ENCODE measurements at regions not wholly inside any gene's neighbourhood (a gene's known extent, or its start where the extent isn't known, plus 50 kb on each side); places are given as distances from the start of the nearest gene placed in this dataset.

- no peak for DNase-seq
Measured at GRCh38 chr10:78531088-78531487, 497.4 kb downstream of the RPS24 start.

DNA sequence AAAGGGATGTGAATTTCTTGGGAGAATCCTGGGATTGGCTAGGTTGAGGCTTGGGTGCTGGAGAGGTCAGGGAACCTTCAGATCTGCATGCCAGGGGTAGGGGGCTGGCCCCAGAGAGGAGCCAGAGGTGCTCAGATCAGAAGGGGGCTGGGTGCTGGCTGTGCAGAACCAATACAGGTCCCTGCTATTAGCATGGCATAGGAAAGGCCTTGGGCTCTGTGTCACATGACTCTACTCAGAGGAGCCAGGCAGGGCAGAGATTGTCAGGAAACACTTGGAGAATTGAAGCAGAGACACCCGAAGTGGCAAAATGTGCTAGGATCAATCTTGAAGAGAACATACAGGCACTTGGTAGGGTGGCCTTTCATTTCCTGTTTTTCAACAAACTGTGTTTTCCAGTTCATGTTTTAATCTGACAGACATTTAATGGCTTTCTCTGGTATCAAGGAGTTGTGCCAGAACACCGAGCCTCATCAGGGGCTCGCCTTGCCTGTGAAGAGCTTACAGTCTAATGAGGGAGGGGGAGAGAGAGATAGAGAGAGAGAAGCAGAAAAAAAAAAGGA lies 498.9 kb downstream of the RPS24 start:
- no peak for DNase-seq

- DNase-seq = no peak
Measured at GRCh38 chr10:78533098-78533497, 499.4 kb downstream of the RPS24 start.

- DNase-seq = no peak
Measured at GRCh38 chr10:78533776-78534175, 500.1 kb downstream of the RPS24 start.

- no peak for DNase-seq
Measured at GRCh38 chr10:78535716-78536218, 502.1 kb downstream of the RPS24 start.

DNA sequence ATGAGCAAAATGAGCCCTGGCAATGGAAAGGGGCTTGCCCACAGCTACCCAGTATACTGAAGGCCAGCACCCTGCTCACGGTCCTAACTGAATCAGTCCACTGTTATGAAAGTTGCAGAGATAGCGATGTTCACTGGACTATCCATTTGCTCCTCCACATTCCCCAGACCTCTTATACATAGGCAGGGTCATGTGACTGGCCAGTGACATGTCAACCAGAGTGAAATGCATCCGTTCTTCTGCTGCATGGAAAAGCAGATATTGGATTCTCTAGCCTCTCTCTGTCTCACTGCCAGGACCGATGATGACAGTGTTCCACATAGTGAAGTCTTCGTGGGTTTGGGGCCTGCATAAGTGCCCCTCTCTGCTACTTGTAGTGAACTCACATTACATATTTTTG lies 503.4 kb downstream of the RPS24 start:
- DNase-seq = no peak

DNA sequence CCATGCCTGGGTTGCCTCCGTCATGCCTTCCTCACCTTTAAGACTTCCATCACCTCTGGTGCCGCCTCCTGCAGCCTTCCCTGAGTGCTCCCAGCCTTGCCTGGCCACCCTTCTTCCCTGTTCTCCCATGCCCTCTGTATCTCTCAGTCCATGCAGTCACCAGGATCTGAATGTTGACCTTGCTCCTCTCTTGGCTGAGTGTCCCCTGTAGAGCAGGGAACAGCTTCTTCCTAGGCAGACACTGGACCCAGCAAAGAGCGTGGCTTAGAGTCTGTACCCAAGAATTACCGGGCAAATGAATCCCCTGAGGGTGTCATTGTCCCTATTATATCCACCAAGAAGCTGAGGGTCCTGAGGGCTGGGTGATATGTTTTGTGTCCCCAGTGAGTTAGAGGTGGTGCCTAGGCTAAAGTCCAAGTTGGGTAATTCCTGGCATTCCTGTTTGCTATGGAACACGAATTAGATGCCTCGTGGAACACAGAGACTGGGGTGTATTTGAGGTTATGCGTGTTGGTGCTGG lies 505.6 kb downstream of the RPS24 start:
- no peak for DNase-seq

DNA sequence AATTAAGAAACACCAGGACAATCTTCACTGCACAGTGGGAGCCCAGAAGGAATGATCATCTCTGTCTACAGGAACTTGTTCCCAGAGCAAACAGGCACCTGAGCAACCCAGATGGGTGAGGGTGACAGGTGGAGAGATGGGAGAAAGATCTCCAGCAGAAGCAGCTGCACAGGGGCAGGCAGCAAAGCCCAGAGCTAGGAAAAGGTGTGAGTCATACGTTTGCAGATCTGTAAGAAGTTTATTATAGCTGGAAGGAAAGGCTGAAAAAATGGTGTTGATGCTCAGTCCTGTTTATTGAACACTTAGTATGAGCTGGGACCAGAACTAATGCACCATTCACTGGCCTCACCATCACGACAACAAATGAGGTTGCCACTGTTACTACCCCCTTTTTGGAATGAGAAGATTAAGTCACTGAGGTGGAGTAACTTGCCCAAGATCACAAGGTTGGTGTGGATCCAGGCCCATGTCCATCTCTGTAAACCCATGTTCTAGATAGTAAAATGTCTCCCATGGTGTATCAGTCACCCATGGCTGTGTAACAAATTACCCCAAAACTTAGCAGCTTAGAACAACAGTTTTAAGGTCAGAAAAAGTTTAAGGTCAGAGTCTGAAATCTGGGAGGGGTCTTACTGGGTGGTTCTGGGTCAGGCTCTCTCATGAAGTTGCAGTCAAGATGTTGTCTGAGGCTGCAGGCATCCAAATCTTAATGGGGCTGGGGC lies 506.9 kb downstream of the RPS24 start:
- no peak for DNase-seq

DNA sequence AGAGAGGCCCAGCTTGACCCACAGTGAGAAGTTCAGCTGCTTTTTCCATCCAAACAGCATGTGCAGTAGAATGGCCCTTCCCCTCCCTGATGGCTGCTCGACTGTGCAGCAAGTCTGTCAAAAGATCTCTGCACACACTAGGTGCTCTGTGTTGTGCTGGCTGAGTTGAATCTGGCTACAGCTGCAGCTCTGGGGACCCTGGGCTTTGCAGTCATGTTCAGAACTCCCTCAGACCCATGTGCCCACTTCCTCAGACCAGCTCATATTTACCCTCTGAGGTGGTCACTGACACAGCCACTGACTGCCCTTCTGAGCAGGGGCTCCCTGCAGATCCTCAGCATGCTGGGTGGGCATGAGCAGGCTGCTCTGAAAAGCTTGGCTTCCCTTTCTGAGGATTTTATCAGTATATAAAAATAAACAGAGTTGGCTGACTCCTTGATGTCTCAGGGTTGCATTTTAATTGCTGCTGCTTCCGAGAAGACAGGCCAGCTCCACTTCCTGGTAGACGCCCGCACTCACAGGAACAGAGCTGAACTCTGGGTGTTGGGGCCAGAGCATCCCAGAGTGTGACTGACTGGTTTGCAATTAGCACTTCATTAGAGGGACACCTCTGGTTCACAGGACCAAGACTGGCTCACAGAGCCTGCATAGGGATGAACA lies 507.9 kb downstream of the RPS24 start:
- DNase-seq = no peak

DNA sequence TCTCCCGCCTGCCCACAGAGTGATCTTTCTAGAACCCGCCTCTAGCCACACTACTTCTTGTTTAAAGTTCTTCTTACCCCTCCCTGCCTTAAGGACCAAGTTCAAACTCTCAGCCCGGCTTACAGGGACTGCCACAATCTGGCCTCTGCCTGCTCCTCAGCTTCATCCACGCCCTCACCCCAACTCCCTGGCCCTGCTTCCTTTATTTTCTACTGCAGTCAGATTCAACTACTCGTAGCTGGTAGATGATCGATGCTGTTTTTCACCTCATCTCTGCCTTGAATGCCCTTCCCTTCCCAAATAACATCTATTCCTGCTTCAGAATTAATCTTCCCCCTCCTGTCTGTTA lies 508.5 kb downstream of the RPS24 start:
- DNase-seq = no peak

DNA sequence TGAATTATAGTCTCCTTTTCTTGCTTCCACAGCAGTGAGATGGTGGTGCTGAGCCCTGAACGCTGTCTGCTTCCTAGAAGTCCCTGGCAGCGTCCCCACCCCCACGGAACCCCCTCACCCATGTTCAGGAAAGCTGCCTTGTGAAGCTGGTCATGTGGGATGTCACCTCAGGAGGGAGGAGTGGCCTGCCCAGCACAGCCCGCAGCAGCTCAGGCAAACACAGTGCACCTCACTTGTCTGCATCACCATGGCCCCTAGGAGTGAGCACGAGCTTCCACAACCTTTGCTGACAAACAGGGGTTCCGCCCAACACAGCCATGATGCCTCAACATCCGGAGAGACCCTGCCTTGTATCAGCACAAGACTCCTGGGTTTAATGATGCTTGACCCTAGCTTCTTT lies 508.9 kb downstream of the RPS24 start:
- DNase-seq = no peak

GRCh38 chr10:78543031-78543748 lies 509.5 kb downstream of the RPS24 start:
- DNase-seq = no peak

DNA sequence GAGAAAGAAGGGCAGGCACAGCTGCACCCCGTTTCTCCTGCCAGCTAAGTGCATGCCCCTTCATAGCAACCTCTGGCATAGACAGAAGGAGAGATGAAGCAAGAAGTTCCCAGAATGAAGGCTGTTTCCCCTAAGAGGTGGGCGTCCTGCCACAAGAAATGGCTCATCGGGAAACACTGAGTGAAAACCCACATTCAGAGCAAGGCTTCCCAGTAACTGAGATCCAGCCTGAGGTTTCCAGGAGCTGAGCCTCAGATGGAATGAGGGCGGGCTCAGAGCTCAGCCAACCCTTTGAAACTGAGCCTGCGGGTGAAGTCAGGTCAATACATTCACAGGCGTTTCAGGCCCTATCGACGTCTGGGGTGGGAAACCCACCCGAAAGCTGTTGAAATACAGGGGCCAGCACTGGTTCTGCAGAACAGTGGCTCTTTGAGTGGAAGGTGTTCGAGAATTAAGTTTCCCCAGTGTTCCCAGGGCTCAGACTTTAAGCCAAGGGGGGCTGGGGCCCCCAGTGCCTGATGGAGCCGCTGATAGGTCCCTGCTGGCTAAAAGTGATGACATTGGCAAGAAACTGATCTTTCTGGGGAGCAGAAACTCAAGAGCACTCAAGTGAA lies 510.2 kb downstream of the RPS24 start:
- no peak for DNase-seq

GRCh38 chr10:78544423-78545090 lies 510.9 kb downstream of the RPS24 start:
- no peak for DNase-seq

- no peak for DNase-seq
Measured at GRCh38 chr10:78545756-78546155, 512.1 kb downstream of the RPS24 start.

- DNase-seq = no peak
Measured at GRCh38 chr10:78547397-78547796, 513.7 kb downstream of the RPS24 start.

GRCh38 chr10:78547905-78548304 lies 514.2 kb downstream of the RPS24 start:
- no peak for DNase-seq

DNA sequence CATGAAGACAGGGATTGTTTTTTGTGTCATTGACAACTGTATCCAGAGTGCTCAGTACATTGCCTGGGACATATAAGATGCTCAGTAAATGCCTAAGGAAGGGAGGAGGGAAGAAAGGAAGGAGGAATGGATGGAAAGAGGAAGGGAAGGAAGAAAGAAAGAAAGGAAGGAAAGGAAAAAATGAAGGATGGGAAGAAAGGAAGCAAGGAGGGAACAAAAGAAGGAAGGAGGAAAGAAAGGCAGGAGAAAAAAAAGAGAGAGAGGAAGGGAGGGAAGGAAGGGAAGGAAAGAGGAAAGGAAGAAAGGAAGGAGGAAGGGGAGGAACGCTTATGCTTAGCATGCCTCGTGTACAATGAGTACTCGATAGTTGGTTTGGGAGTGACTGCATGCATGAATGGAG lies 514.7 kb downstream of the RPS24 start:
- no peak for DNase-seq

- no peak for DNase-seq
Measured at GRCh38 chr10:78549140-78549935, 515.7 kb downstream of the RPS24 start.

DNA sequence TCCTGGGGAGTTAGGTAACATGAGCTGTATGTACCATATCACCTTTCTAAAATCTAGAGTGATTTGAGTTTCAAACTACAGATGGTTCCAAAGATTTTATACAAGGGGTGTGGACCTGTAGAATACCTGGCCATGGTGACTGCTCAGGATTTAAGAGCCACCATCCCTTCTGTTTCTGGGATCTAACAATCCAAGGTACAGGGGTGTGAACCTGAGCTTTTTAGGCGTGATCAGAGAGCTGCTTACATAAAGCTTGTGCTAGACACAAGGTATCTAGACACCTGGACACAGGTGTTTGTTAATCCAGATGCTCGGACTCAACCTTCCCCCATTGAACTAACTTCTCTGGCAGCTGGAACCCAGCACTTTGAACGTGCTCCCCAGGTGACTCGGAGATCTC lies 516.4 kb downstream of the RPS24 start:
- no peak for DNase-seq

DNA sequence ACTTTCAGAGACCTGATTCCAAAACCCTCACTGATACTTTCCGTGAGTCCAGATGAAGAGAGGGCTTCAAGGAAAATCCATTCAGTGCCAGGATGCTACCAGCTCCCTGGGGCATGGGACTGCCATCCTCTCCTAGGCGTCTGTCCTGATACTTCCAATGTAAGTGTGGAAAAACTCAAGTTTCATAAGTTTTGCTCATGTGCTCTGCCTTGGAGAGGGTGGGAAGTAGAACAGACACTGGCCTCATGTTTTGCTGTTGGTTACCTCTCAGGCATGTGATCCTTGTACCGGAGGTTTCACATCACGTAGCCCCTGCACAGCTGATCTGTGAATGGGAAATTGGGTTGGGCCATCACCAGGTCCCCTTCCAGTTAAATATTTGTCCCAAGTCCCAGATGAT lies 517.1 kb downstream of the RPS24 start:
- DNase-seq = no peak

Data from CD4-positive, alpha-beta T cell treated with Interferon gamma for 1 hour (primary cell).